SK-N-SH (cell line): ENCODE measurements at regions not wholly inside any gene's neighbourhood (a gene's known extent, or its start where the extent isn't known, plus 50 kb on each side); places are given as distances from the start of the nearest gene placed in this dataset.

ENCODE experiments used
- CHD2 ChIP-seq: fragments of 150-350 bp; IDR thresholded peaks from 2 replicates; pipeline ENCODE4 v1.6.1; 2018; ENCODE audit warnings: low read length; ENCODE audit not compliant: partially characterized antibody
- ELF1 ChIP-seq: IDR thresholded peaks from 2 replicates; pipeline ENCODE4 v1.4.0; 2012
- EZH2phosphoT487 ChIP-seq: fragments of 200-600 bp; sonication (generic); IDR thresholded peaks from 2 replicates; pipeline ENCODE4 v1.6.1; 2017; ENCODE audit warnings: low read depth, mixed run types, mild to moderate bottlenecking, antibody characterized with exemption, moderate library complexity, borderline replicate concordance
- GATA2 ChIP-seq: sonication (generic); formaldehyde crosslinking; IDR thresholded peaks from 2 replicates; pipeline ENCODE4 v1.5.0; 2020; ENCODE audit warnings: mild to moderate bottlenecking, missing genetic modification reagents
- JUND ChIP-seq: IDR thresholded peaks from 2 replicates; pipeline ENCODE4 v1.4.0; 2012
- MAX ChIP-seq: IDR thresholded peaks from 2 replicates; pipeline ENCODE4 v1.4.0; 2012; ENCODE audit warnings: low read depth
- PBX3 ChIP-seq: IDR thresholded peaks from 2 replicates; pipeline ENCODE4; 2012
- RAD21 ChIP-seq: IDR thresholded peaks from 2 replicates; pipeline ENCODE4 v1.6.1; 2012; ENCODE audit warnings: mild to moderate bottlenecking, low read length
- REST ChIP-seq: IDR thresholded peaks from 2 replicates; pipeline ENCODE4 v1.6.1; 2012; ENCODE audit warnings: mild to moderate bottlenecking, low read depth, low read length, moderate library complexity
- RFX5 ChIP-seq: IDR thresholded peaks from 2 replicates; pipeline ENCODE4 v1.6.1; 2012; ENCODE audit warnings: mild to moderate bottlenecking, improper control_type of control experiment, low read length
- RXRA ChIP-seq: IDR thresholded peaks from 2 replicates; pipeline ENCODE4 v1.4.0; 2012; ENCODE audit warnings: low read depth, mild to moderate bottlenecking, borderline replicate concordance
- SIN3A ChIP-seq: IDR thresholded peaks from 2 replicates; pipeline ENCODE4 v1.6.1; 2012; ENCODE audit warnings: low read depth, mild to moderate bottlenecking, low read length, moderate library complexity, borderline replicate concordance
- SMC3 ChIP-seq: IDR thresholded peaks from 2 replicates; pipeline ENCODE4 v1.6.1; 2012; ENCODE audit warnings: low read depth, low read length, improper control_type of control experiment
- TAF1 ChIP-seq: IDR thresholded peaks from 2 replicates; pipeline ENCODE4 v1.6.1; 2012; ENCODE audit warnings: low read depth, mild to moderate bottlenecking, low read length, moderate library complexity, borderline replicate concordance
- TEAD4 ChIP-seq: IDR thresholded peaks from 2 replicates; pipeline ENCODE4 v1.4.0; 2012; ENCODE audit warnings: mild to moderate bottlenecking, borderline replicate concordance; ENCODE audit not compliant: insufficient read depth
- USF2 ChIP-seq: fragments of 150-350 bp; IDR thresholded peaks from 2 replicates; pipeline ENCODE4 v1.6.1; 2017; ENCODE audit warnings: antibody characterized with exemption, low read length, low read depth, borderline replicate concordance
- TF ChIP-seq, protein P1 (sequence below): fragments of 150-350 bp; IDR thresholded peaks from 2 replicates; pipeline ENCODE4 v1.6.1; 2016; ENCODE audit warnings: mild to moderate bottlenecking, low read depth, low read length
- TF ChIP-seq, protein P2 (sequence below): fragments of 200-600 bp; sonication (generic); IDR thresholded peaks from 2 replicates; pipeline ENCODE4 v1.6.1; 2017; ENCODE audit warnings: antibody characterized with exemption, mild to moderate bottlenecking, moderate library complexity
- TF ChIP-seq, protein P3 (sequence below): IDR thresholded peaks from 2 replicates; pipeline ENCODE4 v1.4.0; 2012; ENCODE audit warnings: low read depth, borderline replicate concordance

DNA sequence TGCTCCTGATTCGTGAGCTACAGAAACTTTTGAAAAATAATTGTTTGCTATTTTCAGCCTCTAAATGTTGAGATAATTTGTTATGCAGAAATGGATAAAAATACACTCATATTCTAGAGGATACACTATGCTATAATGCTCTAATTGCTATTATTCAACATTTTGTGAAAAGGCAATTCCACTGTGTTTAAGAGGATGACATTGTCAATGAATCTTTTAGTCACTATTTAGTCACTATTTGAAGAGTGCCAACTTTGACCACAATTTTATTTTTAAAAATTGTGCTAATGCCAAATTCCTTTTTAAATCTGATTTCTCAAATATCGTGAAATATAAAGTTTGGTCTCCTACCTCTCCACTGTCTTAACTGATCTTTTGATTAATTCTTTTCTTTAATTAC lies 604.9 kb upstream of the KCNMB2 start (continued):
- TF ChIP-seq REST (no peak), TEAD4 (peak; percentile 26; the same call in 1 of the 2 replicates), SMC3 (no peak), PBX3 (peak; percentile 64), USF2 (no peak), SIN3A (no peak), JUND (peak; percentile 40), RFX5 (no peak), ELF1 (no peak), CHD2 (no peak), RAD21 (no peak), EZH2phosphoT487 (no peak), MAX (no peak), TAF1 (no peak), GATA2 (CRISPR knock-in tag) (no peak), RXRA (no peak)
- TF ChIP-seq, protein P1, sequence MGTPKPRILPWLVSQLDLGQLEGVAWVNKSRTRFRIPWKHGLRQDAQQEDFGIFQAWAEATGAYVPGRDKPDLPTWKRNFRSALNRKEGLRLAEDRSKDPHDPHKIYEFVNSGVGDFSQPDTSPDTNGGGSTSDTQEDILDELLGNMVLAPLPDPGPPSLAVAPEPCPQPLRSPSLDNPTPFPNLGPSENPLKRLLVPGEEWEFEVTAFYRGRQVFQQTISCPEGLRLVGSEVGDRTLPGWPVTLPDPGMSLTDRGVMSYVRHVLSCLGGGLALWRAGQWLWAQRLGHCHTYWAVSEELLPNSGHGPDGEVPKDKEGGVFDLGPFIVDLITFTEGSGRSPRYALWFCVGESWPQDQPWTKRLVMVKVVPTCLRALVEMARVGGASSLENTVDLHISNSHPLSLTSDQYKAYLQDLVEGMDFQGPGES, result no peak
- TF ChIP-seq, protein P2, sequence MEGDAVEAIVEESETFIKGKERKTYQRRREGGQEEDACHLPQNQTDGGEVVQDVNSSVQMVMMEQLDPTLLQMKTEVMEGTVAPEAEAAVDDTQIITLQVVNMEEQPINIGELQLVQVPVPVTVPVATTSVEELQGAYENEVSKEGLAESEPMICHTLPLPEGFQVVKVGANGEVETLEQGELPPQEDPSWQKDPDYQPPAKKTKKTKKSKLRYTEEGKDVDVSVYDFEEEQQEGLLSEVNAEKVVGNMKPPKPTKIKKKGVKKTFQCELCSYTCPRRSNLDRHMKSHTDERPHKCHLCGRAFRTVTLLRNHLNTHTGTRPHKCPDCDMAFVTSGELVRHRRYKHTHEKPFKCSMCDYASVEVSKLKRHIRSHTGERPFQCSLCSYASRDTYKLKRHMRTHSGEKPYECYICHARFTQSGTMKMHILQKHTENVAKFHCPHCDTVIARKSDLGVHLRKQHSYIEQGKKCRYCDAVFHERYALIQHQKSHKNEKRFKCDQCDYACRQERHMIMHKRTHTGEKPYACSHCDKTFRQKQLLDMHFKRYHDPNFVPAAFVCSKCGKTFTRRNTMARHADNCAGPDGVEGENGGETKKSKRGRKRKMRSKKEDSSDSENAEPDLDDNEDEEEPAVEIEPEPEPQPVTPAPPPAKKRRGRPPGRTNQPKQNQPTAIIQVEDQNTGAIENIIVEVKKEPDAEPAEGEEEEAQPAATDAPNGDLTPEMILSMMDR, result no peak
- TF ChIP-seq, protein P3, sequence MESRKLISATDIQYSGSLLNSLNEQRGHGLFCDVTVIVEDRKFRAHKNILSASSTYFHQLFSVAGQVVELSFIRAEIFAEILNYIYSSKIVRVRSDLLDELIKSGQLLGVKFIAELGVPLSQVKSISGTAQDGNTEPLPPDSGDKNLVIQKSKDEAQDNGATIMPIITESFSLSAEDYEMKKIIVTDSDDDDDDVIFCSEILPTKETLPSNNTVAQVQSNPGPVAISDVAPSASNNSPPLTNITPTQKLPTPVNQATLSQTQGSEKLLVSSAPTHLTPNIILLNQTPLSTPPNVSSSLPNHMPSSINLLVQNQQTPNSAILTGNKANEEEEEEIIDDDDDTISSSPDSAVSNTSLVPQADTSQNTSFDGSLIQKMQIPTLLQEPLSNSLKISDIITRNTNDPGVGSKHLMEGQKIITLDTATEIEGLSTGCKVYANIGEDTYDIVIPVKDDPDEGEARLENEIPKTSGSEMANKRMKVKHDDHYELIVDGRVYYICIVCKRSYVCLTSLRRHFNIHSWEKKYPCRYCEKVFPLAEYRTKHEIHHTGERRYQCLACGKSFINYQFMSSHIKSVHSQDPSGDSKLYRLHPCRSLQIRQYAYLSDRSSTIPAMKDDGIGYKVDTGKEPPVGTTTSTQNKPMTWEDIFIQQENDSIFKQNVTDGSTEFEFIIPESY, result no peak
